ENCODE measurements at regions not wholly inside any gene's neighbourhood (a gene's known extent, or its start where the extent isn't known, plus 50 kb on each side); places are given as distances from the start of the nearest gene placed in this dataset.

- TF ChIP-seq DPF2 (IDR thresholded peaks at IDR 0.05), result no peak
- TF ChIP-seq KAT2A (conservative IDR thresholded peaks at IDR 0.05; ENCODE audit: control insufficient read depth, low read depth, low read length), result no peak
- TF ChIP-seq MYC (IDR thresholded peaks at IDR 0.05; ENCODE audit: insufficient read depth, insufficient read length, insufficient replicate concordance, low read length, severe bottlenecking), result no peak
- no peak for TF ChIP-seq REST (IDR thresholded peaks at IDR 0.05; ENCODE audit: low read depth, low read length)
- TF ChIP-seq PML (IDR thresholded peaks at IDR 0.05; ENCODE audit: low read length), result no peak
- no peak for TF ChIP-seq POLR2A (IDR thresholded peaks at IDR 0.05; ENCODE audit: low read depth, low read length)
- TF ChIP-seq SREBF2 (IDR thresholded peaks at IDR 0.05; ENCODE audit: low read length), result no peak
Observed at GRCh38 chrX:25646156-25646555, 492.0 kb upstream of the MAGEB18 start.
